ENCODE measurements at regions not wholly inside any gene's neighbourhood (a gene's known extent, or its start where the extent isn't known, plus 50 kb on each side); places are given as distances from the start of the nearest gene placed in this dataset.
"Not testable (repeated sequence)": the region's sequence is repeated elsewhere in the genome, so short reads cannot be mapped to it uniquely, and the experiment has no call there.

- H2AFZ ChIP-seq (ENCODE audit: low read length); H3K27ac ChIP-seq (ENCODE audit: extremely low read length, insufficient read depth, low read length); BruUV-seq (replicated peaks); H3K27me3 ChIP-seq (ENCODE audit: control insufficient read depth in 1 of 2, insufficient read depth in 2 of 2, low read length in 2 of 2); FAIRE-seq; ATAC-seq; H3K79me2 ChIP-seq (ENCODE audit: insufficient read depth, low read length); H3K9ac ChIP-seq (ENCODE audit: insufficient read depth, low read depth, low read length); intact Hi-C loops (cut with micrococcal nuclease; ENCODE audit: unreplicated experiment); H3K36me3 ChIP-seq (replicated peaks in 1 of 2; ENCODE audit: control insufficient read depth in 1 of 2, insufficient read depth in 2 of 2, low read length in 2 of 2); H3K4me3 ChIP-seq (replicated peaks in 1 of 3; ENCODE audit: insufficient read depth in 1 of 3, low read depth in 2 of 3, low read length in 3 of 3); CTCF ChIA-PET (ENCODE audit: low intra/inter-chr PET ratio, low total read pairs); H4K20me1 ChIP-seq (ENCODE audit: insufficient read depth, low read length); H3K9me3 ChIP-seq (ENCODE audit: low read length); H3K4me2 ChIP-seq (ENCODE audit: low read depth, low read length); DNase-seq (ENCODE audit: low spot score); TF ChIP-seq ZBTB40 (IDR thresholded peaks at IDR 0.05): not testable (repeated sequence)
- H3K4me1 ChIP-seq (ENCODE audit: insufficient read depth, low read length): peaks cover 55% of the 10 kb centered on the region
- WGBS (ENCODE audit: low lambda C conversion rate): 96% methylated on average over 4 of the region's 4 CpGs
- in situ Hi-C loops (cut with HindIII; ENCODE audit: extremely low pct_ligation_motif_present, low pct_unique_long_range_greater_than_20kb): loop anchor here (10.0 kb wide), 1 partner anchor 457 kb away; no protein-coding TSS in a partner anchor
- TF ChIP-seq ZBTB40 (CRISPR knock-in tag; IDR thresholded peaks at IDR 0.05): peak; percentile 58; the same call in 1 of the 2 replicates
- POLR2A ChIA-PET: interaction anchor here (1.1 kb wide), 1 partner anchor 21 kb away, joined by 3 read pairs; no protein-coding TSS in a partner anchor
Observed at GRCh38 chr1:229151412-229151811, 119.5 kb upstream of the RAB4A start.

All from HepG2 (cell line).